22Rv1 (cell line): ENCODE measurements at regions not wholly inside any gene's neighbourhood (a gene's known extent, or its start where the extent isn't known, plus 50 kb on each side); places are given as distances from the start of the nearest gene placed in this dataset.

Experiments
- ZFX ChIP-seq: fragments of 450-650 bp; IDR thresholded peaks from 2 replicates; pipeline ENCODE4 v1.6.1; 2017; ENCODE audit warnings: antibody characterized with exemption, borderline replicate concordance
- TF ChIP-seq, protein P1 (sequence below): fragments of 450-650 bp; IDR thresholded peaks from 2 replicates; pipeline ENCODE4 v1.5.1; 2017; ENCODE audit warnings: mild to moderate bottlenecking

DNA sequence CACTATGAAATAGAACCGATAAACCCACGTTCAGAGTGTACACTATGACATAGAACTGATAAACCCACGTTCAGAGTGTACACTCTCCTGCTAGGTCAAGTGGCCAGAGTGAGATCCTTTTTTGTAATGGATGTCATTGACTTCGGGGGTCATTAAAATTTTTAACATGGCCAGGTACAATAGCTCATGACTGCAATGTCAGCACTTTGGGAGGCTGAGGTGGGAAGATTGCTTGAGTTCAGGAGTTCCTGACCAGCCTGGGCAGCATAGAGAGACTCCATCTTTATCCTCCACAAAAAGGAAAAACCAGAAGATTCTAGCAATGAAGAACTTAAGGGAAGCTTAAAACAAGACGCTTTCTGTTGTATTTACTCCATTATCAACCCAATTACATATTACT, 439.7 kb upstream of the FRG1 start:
- TF ChIP-seq ZFX: no peak
- TF ChIP-seq, protein P1, sequence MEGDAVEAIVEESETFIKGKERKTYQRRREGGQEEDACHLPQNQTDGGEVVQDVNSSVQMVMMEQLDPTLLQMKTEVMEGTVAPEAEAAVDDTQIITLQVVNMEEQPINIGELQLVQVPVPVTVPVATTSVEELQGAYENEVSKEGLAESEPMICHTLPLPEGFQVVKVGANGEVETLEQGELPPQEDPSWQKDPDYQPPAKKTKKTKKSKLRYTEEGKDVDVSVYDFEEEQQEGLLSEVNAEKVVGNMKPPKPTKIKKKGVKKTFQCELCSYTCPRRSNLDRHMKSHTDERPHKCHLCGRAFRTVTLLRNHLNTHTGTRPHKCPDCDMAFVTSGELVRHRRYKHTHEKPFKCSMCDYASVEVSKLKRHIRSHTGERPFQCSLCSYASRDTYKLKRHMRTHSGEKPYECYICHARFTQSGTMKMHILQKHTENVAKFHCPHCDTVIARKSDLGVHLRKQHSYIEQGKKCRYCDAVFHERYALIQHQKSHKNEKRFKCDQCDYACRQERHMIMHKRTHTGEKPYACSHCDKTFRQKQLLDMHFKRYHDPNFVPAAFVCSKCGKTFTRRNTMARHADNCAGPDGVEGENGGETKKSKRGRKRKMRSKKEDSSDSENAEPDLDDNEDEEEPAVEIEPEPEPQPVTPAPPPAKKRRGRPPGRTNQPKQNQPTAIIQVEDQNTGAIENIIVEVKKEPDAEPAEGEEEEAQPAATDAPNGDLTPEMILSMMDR: no peak
